T-helper 17 cell (primary cell): ENCODE measurements at regions not wholly inside any gene's neighbourhood (a gene's known extent, or its start where the extent isn't known, plus 50 kb on each side); places are given as distances from the start of the nearest gene placed in this dataset.

Experiments
- ATAC-seq: fragments of 150-1000 bp; cut with Tn5 transposase; 2 replicates; pipeline ENCODE4 v1.10.0; 2021; ENCODE audit warnings: mild to moderate bottlenecking, moderate library complexity
- DNase-seq, 3 donors: peaks; one replicate each; pipeline versions ENCODE4 v3.0.0 to v3.0.0-alpha.2; 2020 to 2021
- H3K9me3 ChIP-seq: one replicate; pipeline ENCODE4 v1.7.0; 2013; ENCODE audit warnings: low read length, mild to moderate bottlenecking; ENCODE audit not compliant: control insufficient read depth, poor library complexity, severe bottlenecking
- H3K27ac Mint-ChIP-seq: one replicate; pipeline ENCODE4 v1.8.0; 2022; ENCODE audit warnings: mild to moderate bottlenecking, moderate library complexity, mixed read lengths
- H3K27me3 Mint-ChIP-seq: one replicate; pipeline ENCODE4 v1.8.0; 2022; ENCODE audit warnings: mixed read lengths
- H3K36me3 Mint-ChIP-seq: one replicate; pipeline ENCODE4 v1.8.0; 2022; ENCODE audit warnings: low read depth, mixed read lengths
- H3K4me1 Mint-ChIP-seq: one replicate; pipeline ENCODE4 v1.8.0; 2022; ENCODE audit warnings: mild to moderate bottlenecking, mixed read lengths
- H3K4me3 Mint-ChIP-seq: one replicate; pipeline ENCODE4 v1.8.0; 2022; ENCODE audit warnings: mild to moderate bottlenecking, moderate library complexity, mixed read lengths

- no peak overlapping the region for H3K4me3 Mint-ChIP-seq
- ATAC-seq, result no peak
- no peaks in the 10 kb centered on the region for H3K9me3 ChIP-seq
- no peak overlapping the region for H3K27ac Mint-ChIP-seq
- no peaks in the 10 kb centered on the region for H3K36me3 Mint-ChIP-seq
- no peaks in the 10 kb centered on the region for H3K4me1 Mint-ChIP-seq
- no peak for DNase-seq
- peaks cover 15% of the 10 kb centered on the region for H3K27me3 Mint-ChIP-seq
Observed at GRCh38 chr15:94064676-94065313, 166.6 kb upstream of the MCTP2 start.

GRCh38 chr15:94061041-94061440, 170.3 kb upstream of the MCTP2 start:
- Mint-ChIP-seq H3K36me3 (peaks cover 3% of the 10 kb centered on the region), H3K27me3 (peaks cover 35% of the 10 kb centered on the region), H3K4me3 (no peak overlapping the region), H3K4me1 (no peaks in the 10 kb centered on the region), H3K27ac (no peak overlapping the region)
- no peak for ATAC-seq
- H3K9me3 ChIP-seq, result no peaks in the 10 kb centered on the region
- no peak for DNase-seq

DNA sequence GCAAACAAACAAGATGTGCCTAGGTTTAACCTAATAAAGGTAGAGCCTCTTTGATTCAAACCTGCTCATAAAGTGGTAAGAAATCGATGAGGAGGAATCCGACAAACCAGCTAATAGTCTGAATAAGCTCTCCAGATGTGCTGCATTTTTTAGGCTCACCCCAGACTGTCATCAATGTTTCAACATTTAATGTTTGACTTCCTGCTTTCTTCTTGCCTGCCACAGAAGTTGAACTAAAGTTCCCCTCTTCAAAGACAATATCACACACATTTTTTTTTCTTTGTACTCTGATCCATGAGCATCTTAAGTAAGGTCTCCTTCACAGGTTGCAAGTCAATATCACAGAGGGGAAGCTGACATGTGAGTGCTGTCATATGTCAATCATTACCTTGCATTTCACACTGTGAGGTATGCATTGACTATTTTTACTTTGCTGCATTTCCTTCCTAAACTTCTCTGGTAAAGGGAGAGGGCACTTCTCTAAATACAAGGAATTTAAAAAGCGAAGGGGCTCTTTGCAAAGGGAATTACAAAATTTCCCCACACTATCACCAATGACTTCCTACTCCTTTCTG, 172.3 kb upstream of the MCTP2 start:
- H3K4me3 Mint-ChIP-seq, result no peak overlapping the region
- DNase-seq (no peak), ATAC-seq (no peak)
- H3K27ac Mint-ChIP-seq, result no peak overlapping the region
- peaks cover 30% of the 10 kb centered on the region for H3K27me3 Mint-ChIP-seq
- H3K4me1 Mint-ChIP-seq, result no peaks in the 10 kb centered on the region
- H3K36me3 Mint-ChIP-seq, result peaks cover 3% of the 10 kb centered on the region
- H3K9me3 ChIP-seq, result no peaks in the 10 kb centered on the region

GRCh38 chr15:94057305-94057704, 174.1 kb upstream of the MCTP2 start:
- Mint-ChIP-seq H3K4me1 (no peaks in the 10 kb centered on the region), H3K27ac (no peak overlapping the region), H3K36me3 (peaks cover 3% of the 10 kb centered on the region), H3K4me3 (no peak overlapping the region), H3K27me3 (peaks cover 20% of the 10 kb centered on the region)
- H3K9me3 ChIP-seq, result no peaks in the 10 kb centered on the region
- DNase-seq (no peak), ATAC-seq (no peak)

GRCh38 chr15:94056314-94056713, 175.0 kb upstream of the MCTP2 start:
- peaks cover 3% of the 10 kb centered on the region for H3K36me3 Mint-ChIP-seq
- DNase-seq (no peak), ATAC-seq (no peak)
- peaks cover 20% of the 10 kb centered on the region for H3K27me3 Mint-ChIP-seq
- no peak overlapping the region for H3K4me3 Mint-ChIP-seq
- H3K4me1 Mint-ChIP-seq, result no peaks in the 10 kb centered on the region
- no peaks in the 10 kb centered on the region for H3K9me3 ChIP-seq
- H3K27ac Mint-ChIP-seq, result no peak overlapping the region

DNA sequence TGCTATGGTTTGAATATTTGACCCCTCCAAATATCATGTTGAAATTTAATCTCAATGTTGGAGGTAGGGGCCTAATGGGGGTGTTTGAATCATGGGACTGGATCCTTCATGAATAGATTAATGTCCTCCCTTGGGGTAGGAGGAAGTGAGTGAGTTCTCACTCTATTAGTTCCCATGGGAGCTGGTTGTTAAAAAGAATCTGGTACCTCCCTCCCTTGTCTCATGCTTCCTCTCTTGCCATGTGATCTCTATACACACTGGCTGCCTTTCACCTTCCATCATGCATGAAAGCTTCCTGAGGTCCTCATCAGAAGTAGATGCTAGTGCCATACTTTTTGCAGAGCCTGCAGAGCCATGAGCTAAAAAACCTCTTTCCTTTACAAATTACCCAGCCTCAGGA, 177.7 kb upstream of the MCTP2 start:
- peaks cover 11% of the 10 kb centered on the region for H3K27me3 Mint-ChIP-seq
- H3K9me3 ChIP-seq, result no peaks in the 10 kb centered on the region
- no peaks in the 10 kb centered on the region for H3K4me1 Mint-ChIP-seq
- ATAC-seq (no peak), DNase-seq (no peak)
- no peak overlapping the region for H3K4me3 Mint-ChIP-seq
- peaks cover 3% of the 10 kb centered on the region for H3K36me3 Mint-ChIP-seq
- H3K27ac Mint-ChIP-seq, result no peak overlapping the region

- peaks cover 3% of the 10 kb centered on the region for H3K36me3 Mint-ChIP-seq
- DNase-seq (no peak), ATAC-seq (no peak)
Observed at GRCh38 chr15:94052711-94053110, 178.7 kb upstream of the MCTP2 start.

DNA sequence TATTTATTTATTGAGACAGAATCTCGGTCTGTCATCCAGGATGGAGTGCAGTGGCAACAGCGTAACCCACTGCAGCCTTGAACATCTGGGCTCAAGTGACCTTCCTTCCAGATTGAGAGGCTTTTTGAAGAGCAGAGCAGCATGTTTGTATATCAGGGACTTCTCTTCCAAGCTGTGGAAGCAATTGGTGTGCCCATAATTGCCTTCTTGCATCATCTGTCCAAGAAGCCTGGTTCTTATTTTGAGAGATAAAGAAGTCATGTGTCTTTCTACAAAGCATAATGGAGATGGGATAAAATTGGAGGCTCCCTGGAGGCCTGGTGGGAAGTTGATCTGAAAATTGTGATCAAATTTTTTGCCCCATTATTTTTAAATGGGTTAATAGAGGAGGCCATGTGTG, 183.8 kb upstream of the MCTP2 start:
- no peaks in the 10 kb centered on the region for H3K36me3 Mint-ChIP-seq
- DNase-seq (no peak), ATAC-seq (no peak)
- no peak overlapping the region for H3K4me3 Mint-ChIP-seq
- no peak overlapping the region for H3K27ac Mint-ChIP-seq
- no peaks in the 10 kb centered on the region for H3K4me1 Mint-ChIP-seq
- no peaks in the 10 kb centered on the region for H3K9me3 ChIP-seq
- H3K27me3 Mint-ChIP-seq, result no peaks in the 10 kb centered on the region

More at GRCh38 chr15:94052711-94053110, 178.7 kb upstream of the MCTP2 start:
- Mint-ChIP-seq H3K4me3 (no peak overlapping the region), H3K4me1 (no peaks in the 10 kb centered on the region), H3K27me3 (peaks cover 5% of the 10 kb centered on the region), H3K27ac (no peak overlapping the region)
- no peaks in the 10 kb centered on the region for H3K9me3 ChIP-seq

- H3K9me3 ChIP-seq, result no peaks in the 10 kb centered on the region
- DNase-seq, result no peak
- no peak for ATAC-seq
- no peak overlapping the region for H3K27ac Mint-ChIP-seq
- H3K36me3 Mint-ChIP-seq, result no peaks in the 10 kb centered on the region
- H3K27me3 Mint-ChIP-seq, result no peaks in the 10 kb centered on the region
- no peak overlapping the region for H3K4me3 Mint-ChIP-seq
- no peaks in the 10 kb centered on the region for H3K4me1 Mint-ChIP-seq
Observed at GRCh38 chr15:94042180-94042928, 189.0 kb upstream of the MCTP2 start.

DNA sequence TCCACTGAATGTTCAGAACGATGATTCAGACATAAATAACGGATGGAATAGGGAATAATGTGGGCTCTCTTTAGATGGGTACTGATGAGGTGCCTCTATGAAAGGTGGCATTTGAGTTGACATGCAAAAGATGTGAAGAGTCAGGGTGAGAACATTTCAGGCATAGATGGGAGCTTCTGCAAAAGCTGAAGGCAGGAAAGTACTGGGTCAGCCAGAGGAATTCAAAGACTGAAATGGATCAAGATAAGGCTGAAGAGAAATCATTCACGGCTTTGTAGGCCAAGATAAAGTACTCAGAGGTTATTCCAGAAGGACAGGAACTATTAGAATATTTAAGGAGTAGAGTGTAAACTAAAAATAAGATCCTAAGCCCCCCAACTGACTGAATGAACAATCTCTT, 189.6 kb upstream of the MCTP2 start:
- Mint-ChIP-seq H3K27me3 (no peaks in the 10 kb centered on the region), H3K27ac (no peak overlapping the region), H3K36me3 (no peaks in the 10 kb centered on the region), H3K4me3 (no peak overlapping the region), H3K4me1 (no peaks in the 10 kb centered on the region)
- DNase-seq (no peak), ATAC-seq (no peak)
- no peaks in the 10 kb centered on the region for H3K9me3 ChIP-seq

DNA sequence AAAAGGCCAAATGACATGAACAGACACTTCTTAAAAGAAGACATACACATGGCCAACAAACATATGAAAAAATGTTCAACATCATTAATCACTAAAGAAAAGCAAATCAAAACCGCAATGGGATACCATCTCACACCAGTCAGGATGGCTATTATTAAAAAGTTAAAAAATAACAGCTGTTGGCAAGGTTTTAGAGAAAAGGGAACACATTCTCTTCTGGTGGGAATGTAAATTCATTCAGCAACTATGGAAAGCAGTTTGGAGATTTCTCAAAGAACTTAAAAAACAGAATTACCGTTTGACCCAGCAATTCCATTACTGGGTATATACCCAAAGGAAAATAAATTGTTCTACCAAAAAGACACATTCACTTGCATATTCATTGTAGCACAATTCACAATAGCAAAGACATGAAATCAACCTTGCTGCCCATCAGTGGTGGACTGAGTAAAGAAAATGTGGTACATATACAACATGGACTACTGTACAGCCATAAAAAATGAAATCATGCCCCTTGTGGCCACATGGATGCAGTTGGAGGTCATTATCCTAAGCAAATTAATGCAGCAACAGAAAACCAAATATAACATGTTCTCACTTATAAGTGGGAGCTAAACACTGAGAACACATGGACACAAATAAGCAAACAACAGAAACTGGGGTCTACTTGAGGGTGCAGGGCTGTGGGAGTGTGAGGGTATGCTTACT, 190.7 kb upstream of the MCTP2 start:
- H3K9me3 ChIP-seq, result no peaks in the 10 kb centered on the region
- ATAC-seq (no peak), DNase-seq (no peak)
- Mint-ChIP-seq H3K27ac (no peak overlapping the region), H3K4me1 (no peaks in the 10 kb centered on the region), H3K27me3 (peaks cover 5% of the 10 kb centered on the region), H3K36me3 (no peaks in the 10 kb centered on the region), H3K4me3 (no peak overlapping the region)

DNA sequence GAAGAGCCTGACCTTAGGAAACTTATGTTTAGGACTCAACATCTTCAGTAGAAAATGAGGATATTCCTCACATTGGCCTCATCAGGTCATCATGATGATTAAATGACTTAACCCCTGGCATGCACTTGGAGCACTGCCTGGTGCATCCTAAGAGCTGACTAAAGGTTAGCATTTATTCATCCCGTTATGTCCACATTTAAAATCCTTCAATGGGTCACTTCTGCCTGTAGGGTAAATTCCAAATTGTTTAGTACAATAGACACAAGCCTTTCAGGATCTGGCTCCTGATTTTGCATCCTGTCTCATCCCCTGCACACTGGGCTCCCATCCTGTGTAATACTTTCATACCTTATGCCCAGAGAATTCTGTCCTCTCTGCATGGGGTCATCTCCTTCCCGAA, 195.2 kb upstream of the MCTP2 start:
- no peak for ATAC-seq
- no peaks in the 10 kb centered on the region for H3K4me1 Mint-ChIP-seq
- H3K4me3 Mint-ChIP-seq, result no peak overlapping the region
- no peaks in the 10 kb centered on the region for H3K36me3 Mint-ChIP-seq
- H3K27ac Mint-ChIP-seq, result no peak overlapping the region
- peaks cover 22% of the 10 kb centered on the region for H3K27me3 Mint-ChIP-seq
- no peak for DNase-seq
- H3K9me3 ChIP-seq, result no peaks in the 10 kb centered on the region

GRCh38 chr15:94033683-94034020, 197.7 kb upstream of the MCTP2 start:
- Mint-ChIP-seq H3K27me3 (peaks cover 25% of the 10 kb centered on the region), H3K27ac (no peak overlapping the region), H3K4me3 (no peak overlapping the region), H3K36me3 (no peaks in the 10 kb centered on the region), H3K4me1 (no peaks in the 10 kb centered on the region)
- no peak for DNase-seq
- ATAC-seq, result no peak
- no peaks in the 10 kb centered on the region for H3K9me3 ChIP-seq
